GM10248 (cell line): ENCODE measurements at regions not wholly inside any gene's neighbourhood (a gene's known extent, or its start where the extent isn't known, plus 50 kb on each side); places are given as distances from the start of the nearest gene placed in this dataset.

Experiments
- CTCF ChIA-PET: fragments of 300-600 bp; sonication (Branson Sonifier 250); formaldehyde crosslinking; extraction: SDS; loops from one replicate; lab custom pipeline; 2021; ENCODE audit warnings: antibody characterized with exemption; lab: Yijun Ruan, JAX
- POLR2A ChIA-PET: fragments of 350-650 bp; sonication (Branson Sonifier 250); formaldehyde crosslinking; extraction: SDS; loops from one replicate; lab custom pipeline; 2020; ENCODE audit warnings: antibody characterized with exemption; lab: Yijun Ruan, JAX
- DNase-seq: peaks from one replicate; pipeline ENCODE4 v3.0.0; 2012; ENCODE audit errors: extremely low spot score
- CTCF ChIP-seq: IDR thresholded peaks from 2 replicates; pipeline ENCODE4 v1.5.1; 2012; ENCODE audit warnings: mild to moderate bottlenecking, low read depth; ENCODE audit errors: extremely low read depth, missing control alignments, control extremely low read depth

DNA sequence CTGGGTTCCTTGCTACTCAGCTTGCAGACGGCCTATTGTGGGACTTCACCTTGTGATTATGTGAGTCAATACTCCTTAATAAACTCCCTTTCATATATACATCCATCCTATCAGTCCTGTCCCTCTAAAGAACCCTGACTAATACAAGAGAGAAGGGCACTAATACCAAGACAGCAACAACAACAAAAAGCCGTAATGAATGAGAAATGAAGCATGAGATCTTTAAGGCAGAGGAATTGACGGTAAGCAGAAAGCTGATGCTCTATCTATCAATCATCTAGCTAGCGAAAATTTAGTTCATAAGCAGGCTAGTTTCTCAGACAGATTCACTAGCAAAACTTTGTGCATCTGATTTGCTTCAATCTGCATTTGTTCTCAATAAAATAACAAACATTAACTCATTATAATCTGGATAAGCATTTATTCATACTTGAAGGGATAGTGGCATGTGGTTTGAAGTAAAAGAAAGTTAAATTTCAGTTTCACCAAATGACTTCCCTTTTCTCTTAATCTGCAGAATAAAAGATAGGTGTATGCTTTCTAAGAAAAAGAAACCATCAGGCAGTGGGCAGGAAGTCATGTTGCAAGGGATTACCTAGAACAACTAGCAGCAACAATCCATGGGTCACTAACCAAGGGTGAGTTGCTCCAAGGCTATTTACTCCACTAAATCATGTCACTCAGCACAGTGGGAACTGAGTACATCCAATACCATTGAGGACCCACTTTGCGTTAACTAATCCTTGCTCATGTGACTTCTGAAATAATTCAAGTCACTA is 376.5 kb downstream of the TMEM182 start:
- ChIA-PET POLR2A (no interaction called here), CTCF (no interaction called here)
- no peak for TF ChIP-seq CTCF
- no peak for DNase-seq

GRCh38 chr2:103139628-103140268 is 377.9 kb downstream of the TMEM182 start:
- POLR2A ChIA-PET = no interaction called here
- CTCF ChIA-PET = interaction anchor here (1.0 kb wide), 1 partner anchor 22 kb away, joined by 3 read pairs; no protein-coding TSS in a partner anchor
- TF ChIP-seq CTCF = no peak
- no peak for DNase-seq

DNA sequence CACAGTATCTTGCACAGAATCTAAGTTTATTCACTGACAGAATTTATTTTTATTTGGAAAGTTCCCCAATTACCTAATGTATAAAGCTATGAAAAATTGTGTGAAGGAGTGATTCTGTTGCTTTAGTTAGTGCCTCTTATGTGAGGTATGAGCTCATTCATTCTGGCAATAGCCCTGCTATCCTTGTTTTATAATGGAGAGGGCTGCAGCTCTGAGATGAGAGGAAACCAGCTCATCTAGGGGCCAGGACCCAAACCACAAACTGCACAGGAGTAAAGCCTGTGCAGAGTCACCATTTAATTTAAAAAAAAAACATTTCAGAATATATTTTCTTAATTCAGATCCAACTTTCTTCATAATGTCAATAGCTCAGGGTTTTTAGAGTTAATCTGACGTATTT is 383.0 kb downstream of the TMEM182 start:
- no peak for DNase-seq
- ChIA-PET POLR2A (no interaction called here), CTCF (interaction anchor here (1.0 to 5.6 kb wide), 2 partner anchors 16 to 33 kb away, joined by 4 to 27 read pairs; no protein-coding TSS in a partner anchor)
- no peak for TF ChIP-seq CTCF

- CTCF ChIA-PET = interaction anchor here (1.1 to 5.6 kb wide), 2 partner anchors 15 to 306 kb away, joined by 3 to 27 read pairs; no protein-coding TSS in a partner anchor
Measured at GRCh38 chr2:103145739-103146138, 383.9 kb downstream of the TMEM182 start.

GRCh38 chr2:103151046-103151445 is 389.2 kb downstream of the TMEM182 start:
- ChIA-PET POLR2A (no interaction called here), CTCF (interaction anchor here (1.2 kb wide), 1 partner anchor 10 kb away, joined by 3 read pairs; no protein-coding TSS in a partner anchor)
- DNase-seq = no peak
- no peak for TF ChIP-seq CTCF

More at GRCh38 chr2:103145739-103146138, 383.9 kb downstream of the TMEM182 start:
- no peak for TF ChIP-seq CTCF
- POLR2A ChIA-PET = no interaction called here
- no peak for DNase-seq

- POLR2A ChIA-PET = no interaction called here
- CTCF ChIA-PET = interaction anchor here (0.7 kb wide), 1 partner anchor 9 kb away, joined by 3 read pairs; no protein-coding TSS in a partner anchor
- DNase-seq = no peak
- no peak for TF ChIP-seq CTCF
Measured at GRCh38 chr2:103152556-103152955, 390.7 kb downstream of the TMEM182 start.
